Hematopoietic multipotent progenitor cell treated with erythropoietin and hydrocortisone succinate and interleukin-3 and kit ligand, for 6 days (in vitro differentiated cells): ENCODE measurements at regions not wholly inside any gene's neighbourhood (a gene's known extent, or its start where the extent isn't known, plus 50 kb on each side); places are given as distances from the start of the nearest gene placed in this dataset.
A peak's percentile ranks its signal among the peaks of the same experiment; 100 is the strongest.

ENCODE experiments used
- DNase-seq: peaks from one replicate; pipeline ENCODE4 v3.0.0-alpha.2; 2015

GRCh38 chr6:108751851-108752732 lies 96.1 kb upstream of the ARMC2 start:
- no peak for DNase-seq

- DNase-seq = no peak
These were observed 95.3 kb upstream of the ARMC2 start for GRCh38 chr6:108752733-108753590.

- no peak for DNase-seq
These were observed 92.7 kb upstream of the ARMC2 start for GRCh38 chr6:108755257-108756240.

- DNase-seq = no peak
These were observed 90.9 kb upstream of the ARMC2 start for GRCh38 chr6:108757357-108757756.

GRCh38 chr6:108758884-108759283 lies 89.3 kb upstream of the ARMC2 start:
- no peak for DNase-seq

GRCh38 chr6:108760126-108761050 lies 87.8 kb upstream of the ARMC2 start:
- DNase-seq = no peak

GRCh38 chr6:108762394-108762793 lies 85.8 kb upstream of the ARMC2 start:
- peak; percentile 51 for DNase-seq

DNA sequence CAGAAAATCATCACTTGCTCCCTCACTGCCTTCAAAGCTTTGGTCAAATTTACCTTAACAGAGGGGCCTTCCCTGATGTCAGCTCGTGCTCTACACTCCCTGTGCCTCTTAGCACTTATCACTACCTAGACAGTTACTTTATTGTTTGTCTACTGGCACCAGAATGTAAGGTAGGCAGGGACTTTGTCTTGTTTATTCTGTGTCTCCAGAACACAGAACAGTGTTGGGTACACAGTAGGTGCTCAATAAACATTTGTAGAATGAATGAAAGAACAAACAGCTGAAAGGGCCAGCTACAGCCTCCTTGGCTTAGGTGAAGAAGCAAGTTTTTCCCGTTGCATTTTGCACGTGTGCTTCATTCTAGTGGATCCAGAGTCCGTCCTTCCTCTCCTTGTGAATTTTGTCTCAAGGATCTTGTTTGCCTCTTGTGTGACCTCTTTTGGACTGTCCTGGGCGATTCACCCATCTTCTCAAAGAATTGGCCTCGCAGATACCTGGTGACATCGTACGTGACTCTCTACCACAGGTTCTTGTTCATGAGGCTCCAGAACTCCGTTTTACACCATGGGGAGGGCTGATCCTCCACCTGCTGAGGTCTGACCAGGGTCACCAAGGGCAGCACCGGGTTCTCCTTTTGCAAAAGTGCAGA lies 84.2 kb upstream of the ARMC2 start:
- DNase-seq = no peak

DNA sequence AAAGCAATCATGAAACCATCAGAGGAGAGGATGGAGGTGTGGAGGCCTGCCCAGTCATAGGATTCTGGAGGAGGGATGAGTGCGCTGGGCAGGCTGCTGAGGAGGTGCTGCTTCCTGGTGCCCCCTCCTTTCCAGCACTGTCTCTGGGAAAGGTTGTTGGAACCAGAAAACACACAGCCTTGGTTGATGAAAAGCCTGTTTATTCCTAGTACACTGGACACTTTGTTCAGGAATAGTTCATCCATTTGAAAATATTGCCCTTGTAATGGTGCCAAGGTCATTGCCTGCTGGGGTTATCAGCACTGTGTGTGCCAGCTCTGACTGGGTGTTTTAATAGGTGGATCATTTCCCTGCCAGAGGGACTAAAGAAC lies 83.7 kb upstream of the ARMC2 start:
- no peak for DNase-seq

GRCh38 chr6:108765495-108765894 lies 82.7 kb upstream of the ARMC2 start:
- no peak for DNase-seq

DNA sequence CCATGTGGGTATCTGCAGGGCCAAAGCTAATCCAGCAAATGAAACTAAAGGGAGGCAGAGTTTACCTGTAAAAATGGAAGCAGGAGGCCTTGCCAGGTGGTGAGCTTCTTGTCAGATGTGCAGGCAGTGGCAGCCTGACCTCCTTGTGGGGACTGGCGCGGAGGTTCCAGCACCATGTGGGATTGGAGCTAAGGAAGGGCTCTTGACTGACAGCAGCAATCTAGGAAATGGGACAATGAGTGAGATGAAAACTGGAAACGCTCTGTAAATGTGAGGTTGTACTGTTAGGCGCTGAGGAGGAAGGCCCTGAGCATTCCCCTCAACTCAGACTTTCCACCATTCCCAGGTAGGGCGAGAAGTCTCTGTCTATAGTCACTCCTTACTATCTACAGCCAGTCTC lies 81.8 kb upstream of the ARMC2 start:
- no peak for DNase-seq

- no peak for DNase-seq
These were observed 81.3 kb upstream of the ARMC2 start for GRCh38 chr6:108766886-108767285.

- no peak for DNase-seq
These were observed 80.6 kb upstream of the ARMC2 start for GRCh38 chr6:108767418-108768165.

GRCh38 chr6:108768166-108768555 lies 80.1 kb upstream of the ARMC2 start:
- no peak for DNase-seq

- DNase-seq = no peak
These were observed 79.3 kb upstream of the ARMC2 start for GRCh38 chr6:108768792-108769524.

DNA sequence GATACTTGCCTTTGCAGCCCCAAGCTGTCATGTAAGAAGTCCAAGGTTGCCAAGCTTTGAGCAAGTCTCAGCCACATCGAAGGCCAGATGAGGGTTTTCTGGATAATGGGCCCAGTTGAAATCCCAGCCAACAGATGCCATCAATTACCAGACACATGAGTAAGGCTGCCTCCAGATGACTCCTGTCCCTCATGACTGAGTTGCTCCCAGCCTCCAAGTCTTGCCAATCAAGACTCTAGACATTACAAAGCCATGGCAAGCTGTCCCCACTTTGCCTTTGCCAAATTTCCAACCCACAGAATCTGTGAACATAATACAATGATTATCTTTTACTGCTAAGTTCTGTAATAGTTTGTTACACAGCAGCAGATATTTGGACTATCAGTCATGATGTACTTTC lies 76.8 kb upstream of the ARMC2 start:
- no peak for DNase-seq

DNA sequence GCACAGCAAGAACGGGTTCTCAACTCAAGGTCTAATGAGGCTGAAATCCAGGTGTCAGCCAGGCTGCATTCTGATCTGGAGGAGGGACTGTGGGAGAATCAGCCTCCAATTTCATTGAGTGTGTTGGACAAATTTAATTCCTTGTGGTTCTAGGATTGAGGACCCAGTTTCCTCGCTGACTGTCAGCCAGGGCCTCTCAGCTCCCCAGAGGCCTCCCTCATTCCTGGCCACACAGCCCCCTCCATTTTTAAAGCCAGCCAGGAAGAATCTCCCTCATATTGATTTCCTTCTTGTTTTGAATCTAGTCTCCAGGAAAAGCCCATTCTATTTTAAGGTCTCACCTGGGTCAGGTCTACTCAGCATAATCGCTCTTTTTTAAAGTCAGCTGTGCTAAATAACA lies 73.7 kb upstream of the ARMC2 start:
- no peak for DNase-seq

GRCh38 chr6:108777536-108777935 lies 70.7 kb upstream of the ARMC2 start:
- DNase-seq = no peak

DNA sequence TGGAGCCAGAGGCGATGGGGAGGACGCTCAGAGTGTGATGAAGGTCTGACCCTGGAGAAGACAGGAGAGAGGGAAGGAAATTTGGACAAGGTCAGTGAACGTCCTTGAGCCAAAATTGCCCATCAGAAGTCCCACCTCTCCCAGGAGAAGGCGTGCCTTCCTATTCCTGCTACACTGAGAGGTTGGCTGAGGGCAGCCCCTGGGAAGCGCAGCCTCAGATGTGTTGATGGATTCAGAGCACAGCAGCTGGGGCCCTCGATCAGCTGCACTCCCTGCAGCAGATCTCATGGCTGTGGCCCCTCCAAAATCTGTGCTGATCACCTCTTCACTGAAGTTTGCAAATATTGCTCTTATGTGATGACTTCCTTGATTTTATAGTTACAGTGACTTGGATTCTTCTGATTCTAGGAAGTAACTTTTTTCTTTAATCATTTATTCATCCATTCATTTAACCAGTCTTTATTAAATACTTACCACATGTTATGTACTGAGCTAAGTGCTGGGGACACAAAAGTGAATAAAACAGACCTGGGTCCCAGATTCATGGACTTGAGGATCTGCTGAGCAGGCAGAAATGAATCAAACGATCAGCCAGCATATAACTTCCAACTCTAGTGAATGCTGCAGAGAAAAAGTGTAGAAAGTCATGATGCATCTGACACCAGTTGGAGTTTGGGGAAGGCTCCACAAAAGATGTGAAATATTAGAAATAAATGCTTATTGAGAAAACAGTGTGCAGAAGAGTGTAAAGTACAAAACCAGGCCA lies 69.6 kb upstream of the ARMC2 start:
- no peak for DNase-seq
